HEK293 (cell line): ENCODE measurements at regions not wholly inside any gene's neighbourhood (a gene's known extent, or its start where the extent isn't known, plus 50 kb on each side); places are given as distances from the start of the nearest gene placed in this dataset.

ENCODE experiments used
- CTCF ChIA-PET: fragments of 350-600 bp; formaldehyde crosslinking; extraction: SDS; loops from one replicate; lab custom pipeline; 2021; ENCODE audit warnings: antibody characterized with exemption; lab: Yijun Ruan, JAX
- POLR2A ChIA-PET: fragments of 300-600 bp; formaldehyde crosslinking; extraction: SDS; loops from one replicate; lab custom pipeline; 2020; ENCODE audit warnings: antibody characterized with exemption, inconsistent platforms; lab: Yijun Ruan, JAX
- H3K27ac ChIP-seq: fragments of 200-500 bp; sonication (Bioruptor generic); 2 replicates; pipeline ENCODE4 v1.5.1; 2014; ENCODE audit warnings: low read depth, low read length, control low read depth, inconsistent platforms; ENCODE audit errors: extremely low read depth
- H3K36me3 ChIP-seq, 2 experiments: fragments of 200-500 bp in 1 of 2; sonication (Bioruptor generic) in 1 of 2; 1 replicate in 1 of 2; 2 replicates in 1 of 2; pipeline ENCODE4 v1.5.1; 2014 to 2017; ENCODE audit warnings: inconsistent platforms in 2 of 2, low read length in 2 of 2; ENCODE audit not compliant: control insufficient read depth in 2 of 2, insufficient read depth in 1 of 2
- H3K4me1 ChIP-seq: fragments of 200-500 bp; sonication (Bioruptor generic); 2 replicates; pipeline ENCODE4 v1.5.1; 2014; ENCODE audit warnings: mild to moderate bottlenecking, low read length, inconsistent platforms; ENCODE audit not compliant: control insufficient read depth, insufficient read depth
- H3K4me3 ChIP-seq: 2 replicates; pipeline ENCODE4 v1.5.1; 2011; ENCODE audit warnings: low read depth, mild to moderate bottlenecking, control low read depth, low read length, moderate library complexity
- H3K9me3 ChIP-seq: fragments of 200-500 bp; sonication (Bioruptor generic); 2 replicates; pipeline ENCODE4 v1.5.1; 2014; ENCODE audit warnings: low read depth, low read length, inconsistent platforms; ENCODE audit not compliant: control insufficient read depth, insufficient read depth
- EGR2 ChIP-seq: fragments of 450-650 bp; formaldehyde crosslinking; IDR thresholded peaks from 2 replicates; pipeline ENCODE4 v1.5.1; 2016; ENCODE audit warnings: low read depth, missing biosample characterization, missing genetic modification characterization
- KLF17 ChIP-seq: fragments of 450-650 bp; formaldehyde crosslinking; IDR thresholded peaks from 2 replicates; pipeline ENCODE4 v1.5.1; 2016; ENCODE audit warnings: missing biosample characterization, missing genetic modification characterization
- MEIS1 ChIP-seq: sonication (generic); formaldehyde crosslinking; IDR thresholded peaks from 2 replicates; pipeline ENCODE4 v1.8.1; 2022; ENCODE audit warnings: missing genetic modification reagents, mild to moderate bottlenecking, borderline replicate concordance
- MZF1 ChIP-seq: fragments of 450-650 bp; formaldehyde crosslinking; IDR thresholded peaks from 2 replicates; pipeline ENCODE4 v1.5.1; 2017; ENCODE audit warnings: missing biosample characterization, missing genetic modification characterization, borderline replicate concordance
- PRDM2 ChIP-seq: fragments of 450-650 bp; formaldehyde crosslinking; IDR thresholded peaks from 2 replicates; pipeline ENCODE4 v1.5.1; 2016; ENCODE audit warnings: missing biosample characterization, missing genetic modification characterization, borderline replicate concordance
- ZBTB10 ChIP-seq: fragments of 450-650 bp; formaldehyde crosslinking; IDR thresholded peaks from 2 replicates; pipeline ENCODE4 v1.5.1; 2016; ENCODE audit warnings: missing biosample characterization, missing genetic modification characterization
- ZFP3 ChIP-seq: fragments of 450-650 bp; formaldehyde crosslinking; IDR thresholded peaks from 2 replicates; pipeline ENCODE4 v1.5.1; 2016; ENCODE audit warnings: low read depth, missing biosample characterization, missing genetic modification characterization
- ZNF335 ChIP-seq: fragments of 450-650 bp; formaldehyde crosslinking; conservative IDR thresholded peaks from 2 replicates; pipeline ENCODE4 v1.5.1; 2016; ENCODE audit warnings: missing biosample characterization, missing genetic modification characterization
- ZNF394 ChIP-seq: fragments of 450-650 bp; formaldehyde crosslinking; IDR thresholded peaks from 2 replicates; pipeline ENCODE4 v1.5.1; 2016; ENCODE audit warnings: missing biosample characterization, missing genetic modification characterization, mild to moderate bottlenecking, moderate library complexity, borderline replicate concordance
- ZNF530 ChIP-seq: fragments of 450-650 bp; formaldehyde crosslinking; IDR thresholded peaks from 2 replicates; pipeline ENCODE4 v1.5.1; 2016; ENCODE audit warnings: low read depth, missing biosample characterization, missing genetic modification characterization
- ZNF549 ChIP-seq: fragments of 450-650 bp; IDR thresholded peaks from 2 replicates; pipeline ENCODE4 v1.5.1; 2018; ENCODE audit warnings: missing biosample characterization, missing genetic modification characterization, mild to moderate bottlenecking, inconsistent platforms, moderate library complexity
- ZNF571 ChIP-seq: fragments of 450-650 bp; formaldehyde crosslinking; IDR thresholded peaks from 2 replicates; pipeline ENCODE4 v1.5.0; 2017; ENCODE audit warnings: missing biosample characterization, missing genetic modification characterization
- ZNF639 ChIP-seq: fragments of 450-650 bp; formaldehyde crosslinking; IDR thresholded peaks from 2 replicates; pipeline ENCODE4 v1.5.1; 2016; ENCODE audit warnings: missing biosample characterization, missing genetic modification characterization
- ZNF658 ChIP-seq: fragments of 450-650 bp; formaldehyde crosslinking; IDR thresholded peaks from 2 replicates; pipeline ENCODE4; 2016; ENCODE audit warnings: missing biosample characterization, missing genetic modification characterization
- ZNF677 ChIP-seq: fragments of 450-650 bp; IDR thresholded peaks from 2 replicates; pipeline ENCODE4 v1.5.0; 2018; ENCODE audit warnings: missing biosample characterization, mild to moderate bottlenecking, missing genetic modification characterization, moderate library complexity

GRCh38 chr5:29089591-29090130 lies 2051.3 kb upstream of the CDH9 start:
- ChIA-PET CTCF (no interaction called here), POLR2A (no interaction called here)
- H3K4me1 ChIP-seq: no peaks in the 10 kb centered on the region
- H3K4me3 ChIP-seq: no peak overlapping the region
- no peak overlapping the region for H3K27ac ChIP-seq
- no peak for TF ChIP-seq ZBTB10 (tag by site-specific recombination)
- no peak for TF ChIP-seq ZNF639
- no peak for TF ChIP-seq KLF17 (tag by site-specific recombination)
- TF ChIP-seq ZNF571 (tag by site-specific recombination): no peak
- TF ChIP-seq ZNF658 (tag by site-specific recombination): no peak
- TF ChIP-seq ZNF394: no peak
- no peak for TF ChIP-seq ZNF677 (tag by site-specific recombination)
- no peak for TF ChIP-seq MEIS1
- TF ChIP-seq EGR2 (tag by site-specific recombination): no peak
- no peak for TF ChIP-seq ZNF530
- TF ChIP-seq, all 188 proteins: peak for 0
- H3K9me3 ChIP-seq: no peaks in the 10 kb centered on the region
- H3K36me3 ChIP-seq: no peaks in the 10 kb centered on the region

- Histone ChIP-seq H3K36me3 (no peaks in the 10 kb centered on the region), H3K9me3 (no peaks in the 10 kb centered on the region), H3K4me3 (no peak overlapping the region), H3K4me1 (no peaks in the 10 kb centered on the region), H3K27ac (no peak overlapping the region)
- TF ChIP-seq ZNF335: no peak
- TF ChIP-seq ZNF549: no peak
- no peak for TF ChIP-seq MZF1 (tag by site-specific recombination)
- TF ChIP-seq PRDM2 (tag by site-specific recombination): no peak
- TF ChIP-seq ZFP3 (tag by site-specific recombination): no peak
- ChIA-PET POLR2A (no interaction called here), CTCF (no interaction called here)
Observed at GRCh38 chr5:29085142-29085541, 2046.8 kb upstream of the CDH9 start.
